ENCODE measurements at regions not wholly inside any gene's neighbourhood (a gene's known extent, or its start where the extent isn't known, plus 50 kb on each side); places are given as distances from the start of the nearest gene placed in this dataset.
"Not testable (repeated sequence)": the region's sequence is repeated elsewhere in the genome, so short reads cannot be mapped to it uniquely, and the experiment has no call there.

GRCh38 chr18:10340821-10341220 is 113.6 kb upstream of the APCDD1 start:
- Histone ChIP-seq H3K4me3 (no peak overlapping the region), H3K27ac (no peak overlapping the region)

- H3K4me3 ChIP-seq: no peak overlapping the region
- no peak overlapping the region for H3K27ac ChIP-seq
Observed at GRCh38 chr18:10343778-10344177, 110.7 kb upstream of the APCDD1 start.

- Histone ChIP-seq H3K4me3 (no peak overlapping the region), H3K27ac (no peak overlapping the region)
Observed at GRCh38 chr18:10346749-10347415, 107.6 kb upstream of the APCDD1 start.

GRCh38 chr18:10349561-10349960 is 104.9 kb upstream of the APCDD1 start:
- H3K4me3 ChIP-seq: no peak overlapping the region
- H3K27ac ChIP-seq: peak overlapping the region in 3 of 21 experiments; percentile 15 to 51 (median 25)

GRCh38 chr18:10350661-10351060 is 103.8 kb upstream of the APCDD1 start:
- peak overlapping the region in 2 of 21 experiments; percentile 35 to 51 for H3K27ac ChIP-seq
- no peak overlapping the region for H3K4me3 ChIP-seq

GRCh38 chr18:10351219-10351818 is 103.1 kb upstream of the APCDD1 start:
- H3K4me3 ChIP-seq: no peak overlapping the region
- H3K27ac ChIP-seq: peak overlapping the region in 2 of 21 experiments; percentile 46 to 83

- H3K4me3 ChIP-seq: no peak overlapping the region
- peak overlapping the region in 6 of 21 experiments; percentile 6 to 83 (median 37) for H3K27ac ChIP-seq
Observed at GRCh38 chr18:10351858-10352257, 102.6 kb upstream of the APCDD1 start.

- H3K27ac ChIP-seq: peak overlapping the region in 9 of 21 experiments; percentile 32 to 83 (median 56)
- no peak overlapping the region for H3K4me3 ChIP-seq
Observed at GRCh38 chr18:10352671-10353070, 101.8 kb upstream of the APCDD1 start.

- no peak overlapping the region for H3K4me3 ChIP-seq
Observed at GRCh38 chr18:10353791-10354190, 100.6 kb upstream of the APCDD1 start.

GRCh38 chr18:10354241-10354811 is 100.1 kb upstream of the APCDD1 start:
- Histone ChIP-seq H3K27ac (peak overlapping the region in 17 of 21 experiments; percentile 2 to 83 (median 47)), H3K4me3 (no peak overlapping the region)

More at GRCh38 chr18:10353791-10354190, 100.6 kb upstream of the APCDD1 start:
- peak overlapping the region in 18 of 21 experiments; percentile 5 to 83 (median 48) for H3K27ac ChIP-seq

GRCh38 chr18:10354890-10355289 is 99.5 kb upstream of the APCDD1 start:
- Histone ChIP-seq H3K27ac (peak overlapping the region in 16 of 21 experiments; percentile 2 to 83 (median 48)), H3K4me3 (no peak overlapping the region)

- H3K27ac ChIP-seq: peak overlapping the region in 1 of 21 experiments; percentile 7
- not testable (repeated sequence) for H3K4me3 ChIP-seq
Observed at GRCh38 chr18:10356999-10357398, 97.4 kb upstream of the APCDD1 start.

GRCh38 chr18:10361660-10362059 is 92.8 kb upstream of the APCDD1 start:
- no peak overlapping the region for H3K4me3 ChIP-seq

GRCh38 chr18:10365021-10365500 is 89.4 kb upstream of the APCDD1 start:
- Histone ChIP-seq H3K4me3 (no peak overlapping the region), H3K27ac (peak overlapping the region in 9 of 21 experiments; percentile 19 to 79 (median 57))

More at GRCh38 chr18:10361660-10362059, 92.8 kb upstream of the APCDD1 start:
- H3K27ac ChIP-seq: no peak overlapping the region

- Histone ChIP-seq H3K27ac (peak overlapping the region in 8 of 21 experiments; percentile 36 to 79 (median 59)), H3K4me3 (no peak overlapping the region)
Observed at GRCh38 chr18:10365901-10366300, 88.5 kb upstream of the APCDD1 start.

- no peak overlapping the region for H3K4me3 ChIP-seq
- peak overlapping the region in 6 of 21 experiments; percentile 35 to 75 (median 56) for H3K27ac ChIP-seq
Observed at GRCh38 chr18:10367836-10368235, 86.6 kb upstream of the APCDD1 start.

- Histone ChIP-seq H3K27ac (peak overlapping the region in 6 of 21 experiments; percentile 13 to 63 (median 52)), H3K4me3 (no peak overlapping the region)
Observed at GRCh38 chr18:10368456-10369453, 85.7 kb upstream of the APCDD1 start.

- Histone ChIP-seq H3K4me3 (no peak overlapping the region), H3K27ac (no peak overlapping the region)
Observed at GRCh38 chr18:10370716-10371115, 83.7 kb upstream of the APCDD1 start.

GRCh38 chr18:10371165-10371564 is 83.3 kb upstream of the APCDD1 start:
- H3K27ac ChIP-seq: no peak overlapping the region
- H3K4me3 ChIP-seq: no peak overlapping the region
